ENCODE measurements at regions not wholly inside any gene's neighbourhood (a gene's known extent, or its start where the extent isn't known, plus 50 kb on each side); places are given as distances from the start of the nearest gene placed in this dataset.

- no peak for DNase-seq (ENCODE audit: extremely low read depth, insufficient read length)
- H3K4me3 ChIP-seq (replicated peaks; ENCODE audit: low read depth, low read length): no peak overlapping the region
- H3K27me3 ChIP-seq (replicated peaks; ENCODE audit: control insufficient read depth, insufficient read depth, low read length): no peaks in the 10 kb centered on the region
- TF ChIP-seq, protein P1, sequence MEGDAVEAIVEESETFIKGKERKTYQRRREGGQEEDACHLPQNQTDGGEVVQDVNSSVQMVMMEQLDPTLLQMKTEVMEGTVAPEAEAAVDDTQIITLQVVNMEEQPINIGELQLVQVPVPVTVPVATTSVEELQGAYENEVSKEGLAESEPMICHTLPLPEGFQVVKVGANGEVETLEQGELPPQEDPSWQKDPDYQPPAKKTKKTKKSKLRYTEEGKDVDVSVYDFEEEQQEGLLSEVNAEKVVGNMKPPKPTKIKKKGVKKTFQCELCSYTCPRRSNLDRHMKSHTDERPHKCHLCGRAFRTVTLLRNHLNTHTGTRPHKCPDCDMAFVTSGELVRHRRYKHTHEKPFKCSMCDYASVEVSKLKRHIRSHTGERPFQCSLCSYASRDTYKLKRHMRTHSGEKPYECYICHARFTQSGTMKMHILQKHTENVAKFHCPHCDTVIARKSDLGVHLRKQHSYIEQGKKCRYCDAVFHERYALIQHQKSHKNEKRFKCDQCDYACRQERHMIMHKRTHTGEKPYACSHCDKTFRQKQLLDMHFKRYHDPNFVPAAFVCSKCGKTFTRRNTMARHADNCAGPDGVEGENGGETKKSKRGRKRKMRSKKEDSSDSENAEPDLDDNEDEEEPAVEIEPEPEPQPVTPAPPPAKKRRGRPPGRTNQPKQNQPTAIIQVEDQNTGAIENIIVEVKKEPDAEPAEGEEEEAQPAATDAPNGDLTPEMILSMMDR (IDR thresholded peaks at IDR 0.05; ENCODE audit: insufficient read depth, low read length, poor library complexity, severe bottlenecking): no peak
- H3K36me3 ChIP-seq (ENCODE audit: control insufficient read depth, insufficient read depth, low read length): no peaks in the 10 kb centered on the region
Measured at GRCh38 chr20:12893653-12894052, 115.1 kb upstream of the SPTLC3 start.

DNA sequence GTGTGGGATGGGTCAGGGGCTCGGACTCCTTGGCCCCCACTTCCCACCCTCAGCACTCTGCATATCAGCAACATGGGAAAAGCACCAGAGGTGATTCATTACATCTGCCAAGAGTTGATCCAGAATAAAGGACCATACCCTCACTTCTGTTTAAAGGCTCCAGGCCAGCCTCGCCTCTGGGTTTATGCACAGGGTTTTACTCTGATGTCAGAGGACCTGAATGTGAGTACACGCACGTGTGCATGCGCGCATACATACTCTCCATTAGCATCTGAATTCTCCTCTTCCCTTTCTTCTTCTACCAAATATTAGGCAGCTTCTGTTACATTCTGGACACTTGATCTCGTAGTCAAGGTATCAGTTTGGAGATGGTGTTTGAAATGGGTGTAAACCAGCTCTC is 114.7 kb upstream of the SPTLC3 start:
- TF ChIP-seq, protein P1 (IDR thresholded peaks at IDR 0.05; ENCODE audit: insufficient read depth, low read length, poor library complexity, severe bottlenecking): no peak
- H3K4me3 ChIP-seq (replicated peaks; ENCODE audit: low read depth, low read length): no peak overlapping the region
- H3K36me3 ChIP-seq (ENCODE audit: control insufficient read depth, insufficient read depth, low read length): no peaks in the 10 kb centered on the region
- DNase-seq (ENCODE audit: extremely low read depth, insufficient read length): no peak
- no peaks in the 10 kb centered on the region for H3K27me3 ChIP-seq (replicated peaks; ENCODE audit: control insufficient read depth, insufficient read depth, low read length)

GRCh38 chr20:12896180-12896579 is 112.6 kb upstream of the SPTLC3 start:
- DNase-seq (ENCODE audit: extremely low read depth, insufficient read length): no peak
- Histone ChIP-seq H3K27me3 (replicated peaks; ENCODE audit: control insufficient read depth, insufficient read depth, low read length) (no peaks in the 10 kb centered on the region), H3K36me3 (ENCODE audit: control insufficient read depth, insufficient read depth, low read length) (no peaks in the 10 kb centered on the region), H3K4me3 (replicated peaks; ENCODE audit: low read depth, low read length) (no peak overlapping the region)
- TF ChIP-seq, protein P1 (IDR thresholded peaks at IDR 0.05; ENCODE audit: insufficient read depth, low read length, poor library complexity, severe bottlenecking): no peak

DNA sequence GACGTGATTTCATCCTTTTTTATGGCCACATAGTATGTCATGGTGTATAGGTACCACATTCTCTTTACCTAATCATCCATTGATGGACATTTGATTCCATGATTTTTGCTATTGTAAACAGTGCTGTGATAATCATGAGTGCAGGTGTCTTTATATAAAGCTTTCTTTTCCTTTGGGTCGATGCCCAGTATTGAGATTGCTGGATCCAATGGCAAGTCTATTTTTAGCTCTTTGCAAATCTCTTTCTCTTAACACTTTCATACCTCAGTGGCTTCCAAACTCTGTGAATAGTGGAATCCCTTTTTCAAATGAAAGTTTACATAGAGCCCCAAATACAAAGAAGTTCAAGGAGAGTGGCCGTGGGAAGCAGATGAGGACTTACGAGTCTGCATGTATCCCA is 105.8 kb upstream of the SPTLC3 start:
- DNase-seq (ENCODE audit: extremely low read depth, insufficient read length): no peak
- TF ChIP-seq, protein P1 (IDR thresholded peaks at IDR 0.05; ENCODE audit: insufficient read depth, low read length, poor library complexity, severe bottlenecking): no peak
- H3K4me3 ChIP-seq (replicated peaks; ENCODE audit: low read depth, low read length): no peak overlapping the region
- H3K27me3 ChIP-seq (replicated peaks; ENCODE audit: control insufficient read depth, insufficient read depth, low read length): no peaks in the 10 kb centered on the region
- no peaks in the 10 kb centered on the region for H3K36me3 ChIP-seq (ENCODE audit: control insufficient read depth, insufficient read depth, low read length)

- DNase-seq (ENCODE audit: extremely low read depth, insufficient read length): no peak
- H3K27me3 ChIP-seq (replicated peaks; ENCODE audit: control insufficient read depth, insufficient read depth, low read length): no peaks in the 10 kb centered on the region
- no peak overlapping the region for H3K4me3 ChIP-seq (replicated peaks; ENCODE audit: low read depth, low read length)
- H3K36me3 ChIP-seq (ENCODE audit: control insufficient read depth, insufficient read depth, low read length): no peaks in the 10 kb centered on the region
- TF ChIP-seq, protein P1 (IDR thresholded peaks at IDR 0.05; ENCODE audit: insufficient read depth, low read length, poor library complexity, severe bottlenecking): no peak
Measured at GRCh38 chr20:12906361-12906760, 102.4 kb upstream of the SPTLC3 start.

DNA sequence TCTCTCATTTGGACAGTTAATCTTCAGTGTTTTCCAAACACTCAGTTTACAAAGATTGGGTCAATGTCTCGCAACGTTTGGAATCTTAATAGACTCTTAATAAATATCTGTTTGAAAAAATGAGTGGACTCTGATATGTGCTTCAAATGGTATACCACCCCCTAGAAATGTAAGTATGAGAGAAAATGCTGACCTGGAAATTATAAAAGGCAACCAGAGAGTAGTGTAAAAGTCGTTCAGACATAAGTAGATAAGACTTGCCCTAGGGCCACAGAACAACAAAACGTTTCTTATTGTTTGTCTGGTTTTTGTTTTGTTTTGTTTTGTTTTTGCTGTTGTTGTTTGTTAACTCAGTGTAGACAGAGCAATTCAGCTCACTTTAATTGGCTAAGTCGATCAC is 97.4 kb upstream of the SPTLC3 start:
- no peaks in the 10 kb centered on the region for H3K27me3 ChIP-seq (replicated peaks; ENCODE audit: control insufficient read depth, insufficient read depth, low read length)
- TF ChIP-seq, protein P1 (IDR thresholded peaks at IDR 0.05; ENCODE audit: insufficient read depth, low read length, poor library complexity, severe bottlenecking): no peak
- no peak overlapping the region for H3K4me3 ChIP-seq (replicated peaks; ENCODE audit: low read depth, low read length)
- no peaks in the 10 kb centered on the region for H3K36me3 ChIP-seq (ENCODE audit: control insufficient read depth, insufficient read depth, low read length)
- no peak for DNase-seq (ENCODE audit: extremely low read depth, insufficient read length)

Data from GM06990 (cell line).